ENCODE measurements at regions not wholly inside any gene's neighbourhood (a gene's known extent, or its start where the extent isn't known, plus 50 kb on each side); places are given as distances from the start of the nearest gene placed in this dataset.

GRCh38 chr22:27634043-27634740, 167.4 kb downstream of the MN1 start:
- DNase-seq, result no peak
- TF ChIP-seq, protein P1, sequence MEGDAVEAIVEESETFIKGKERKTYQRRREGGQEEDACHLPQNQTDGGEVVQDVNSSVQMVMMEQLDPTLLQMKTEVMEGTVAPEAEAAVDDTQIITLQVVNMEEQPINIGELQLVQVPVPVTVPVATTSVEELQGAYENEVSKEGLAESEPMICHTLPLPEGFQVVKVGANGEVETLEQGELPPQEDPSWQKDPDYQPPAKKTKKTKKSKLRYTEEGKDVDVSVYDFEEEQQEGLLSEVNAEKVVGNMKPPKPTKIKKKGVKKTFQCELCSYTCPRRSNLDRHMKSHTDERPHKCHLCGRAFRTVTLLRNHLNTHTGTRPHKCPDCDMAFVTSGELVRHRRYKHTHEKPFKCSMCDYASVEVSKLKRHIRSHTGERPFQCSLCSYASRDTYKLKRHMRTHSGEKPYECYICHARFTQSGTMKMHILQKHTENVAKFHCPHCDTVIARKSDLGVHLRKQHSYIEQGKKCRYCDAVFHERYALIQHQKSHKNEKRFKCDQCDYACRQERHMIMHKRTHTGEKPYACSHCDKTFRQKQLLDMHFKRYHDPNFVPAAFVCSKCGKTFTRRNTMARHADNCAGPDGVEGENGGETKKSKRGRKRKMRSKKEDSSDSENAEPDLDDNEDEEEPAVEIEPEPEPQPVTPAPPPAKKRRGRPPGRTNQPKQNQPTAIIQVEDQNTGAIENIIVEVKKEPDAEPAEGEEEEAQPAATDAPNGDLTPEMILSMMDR (IDR thresholded peaks at IDR 0.05), result no peak

DNA sequence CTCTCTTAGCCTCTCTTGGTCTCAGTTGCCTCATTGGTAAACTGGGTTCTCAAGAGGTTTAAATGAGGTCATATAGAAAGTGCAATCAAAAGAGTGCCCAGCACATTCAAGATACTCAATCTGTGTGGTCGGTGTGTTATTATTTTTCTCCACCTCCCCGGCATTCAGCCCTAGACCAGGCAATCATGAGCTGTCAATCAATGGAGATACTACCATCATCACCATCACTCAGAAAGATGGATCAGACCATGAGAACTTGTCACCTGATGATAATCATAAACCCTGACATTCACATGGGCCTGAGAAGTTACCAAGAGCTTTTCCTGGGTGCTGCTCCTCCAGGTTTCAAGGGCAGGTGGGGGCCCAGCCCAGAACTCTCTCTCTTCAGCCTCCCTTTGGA, 166.1 kb downstream of the MN1 start:
- no peaks in the 10 kb centered on the region for H3K36me3 ChIP-seq (ENCODE audit: low read depth)
- TF ChIP-seq, protein P1 (IDR thresholded peaks at IDR 0.05), result no peak
- H3K9me3 ChIP-seq, result no peaks in the 10 kb centered on the region
- no peak overlapping the region for H3K4me3 ChIP-seq
- DNase-seq (no peak), ATAC-seq (no peak)
- no peaks in the 10 kb centered on the region for H3K4me1 ChIP-seq (ENCODE audit: low read depth)
- intact Hi-C loops (cut with DNase I, micrococcal nuclease), result no loop called here

More at GRCh38 chr22:27634043-27634740, 167.4 kb downstream of the MN1 start:
- Histone ChIP-seq H3K36me3 (ENCODE audit: low read depth) (no peaks in the 10 kb centered on the region), H3K9me3 (no peaks in the 10 kb centered on the region), H3K4me3 (no peak overlapping the region), H3K4me1 (ENCODE audit: low read depth) (no peaks in the 10 kb centered on the region)
- intact Hi-C loops (cut with DNase I, micrococcal nuclease), result no loop called here
- no peak for ATAC-seq

DNA sequence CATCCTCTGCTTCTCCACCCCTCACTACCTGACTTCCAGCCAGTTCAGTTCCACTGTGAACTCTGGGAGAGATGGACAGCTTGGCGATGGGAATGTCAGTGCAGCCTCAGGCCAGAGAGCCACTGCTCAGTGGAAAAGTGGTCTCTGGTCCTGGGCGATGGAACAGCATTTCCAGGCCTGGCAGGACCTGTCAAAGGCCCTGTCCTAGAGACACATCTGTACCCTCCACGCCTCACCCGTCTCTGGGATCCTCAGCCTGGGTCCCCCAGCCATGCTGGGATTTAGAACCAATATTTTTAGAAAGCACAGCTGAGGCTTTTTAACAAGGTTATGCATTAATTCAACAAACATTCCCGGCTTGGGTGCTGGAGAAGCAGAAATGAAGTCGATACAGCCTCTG, 165.7 kb downstream of the MN1 start:
- DNase-seq (no peak), ATAC-seq (no peak)
- Histone ChIP-seq H3K36me3 (ENCODE audit: low read depth) (no peaks in the 10 kb centered on the region), H3K4me1 (ENCODE audit: low read depth) (no peaks in the 10 kb centered on the region), H3K4me3 (no peak overlapping the region), H3K9me3 (no peaks in the 10 kb centered on the region)
- intact Hi-C loops (cut with DNase I, micrococcal nuclease), result no loop called here
- TF ChIP-seq, protein P1 (IDR thresholded peaks at IDR 0.05), result no peak

DNA sequence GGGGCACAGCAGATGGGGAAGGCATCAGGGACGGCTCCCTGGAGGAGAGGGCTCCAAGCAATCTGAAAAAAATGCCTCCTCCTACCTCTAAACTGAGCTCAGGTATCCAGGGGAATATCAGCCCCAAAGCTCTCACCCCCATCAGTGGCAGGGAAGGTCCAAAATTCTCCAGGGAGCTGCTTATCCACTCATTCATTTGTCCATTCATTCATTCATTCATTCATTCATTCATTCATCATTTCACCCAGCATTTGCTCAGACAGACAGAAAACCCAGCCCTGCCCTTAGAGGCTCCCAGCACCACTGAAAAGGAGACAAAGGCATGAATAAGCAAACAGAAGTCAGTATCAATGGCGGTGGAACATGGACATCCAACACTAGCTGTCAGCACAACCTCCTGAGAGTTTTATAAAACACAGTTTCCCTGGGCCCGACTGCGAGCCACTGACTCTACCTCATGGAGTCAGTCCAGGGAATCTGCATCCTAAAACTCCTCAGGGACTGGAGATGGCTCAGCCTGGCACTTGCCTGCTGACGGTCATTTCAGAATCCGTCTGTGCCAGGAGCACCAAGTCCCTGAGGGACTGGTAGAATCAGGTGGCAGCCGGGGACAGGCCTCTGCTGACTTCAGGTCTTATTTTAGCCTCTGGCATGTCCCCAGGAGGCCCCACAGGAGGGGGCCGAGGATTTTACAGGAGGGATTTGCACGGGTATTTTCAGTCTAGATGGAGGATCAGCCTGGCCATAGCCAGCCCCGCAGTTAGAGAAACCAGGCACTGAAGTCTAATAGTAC, 164.6 kb downstream of the MN1 start:
- H3K4me1 ChIP-seq (ENCODE audit: low read depth), result no peaks in the 10 kb centered on the region
- H3K36me3 ChIP-seq (ENCODE audit: low read depth), result no peaks in the 10 kb centered on the region
- H3K9me3 ChIP-seq, result no peaks in the 10 kb centered on the region
- TF ChIP-seq, protein P1 (IDR thresholded peaks at IDR 0.05), result no peak
- ATAC-seq (no peak), DNase-seq (no peak)
- intact Hi-C loops (cut with DNase I, micrococcal nuclease), result no loop called here
- no peak overlapping the region for H3K4me3 ChIP-seq

- Histone ChIP-seq H3K4me3 (no peak overlapping the region), H3K9me3 (no peaks in the 10 kb centered on the region), H3K4me1 (ENCODE audit: low read depth) (no peaks in the 10 kb centered on the region), H3K36me3 (ENCODE audit: low read depth) (no peaks in the 10 kb centered on the region)
- TF ChIP-seq, protein P1 (IDR thresholded peaks at IDR 0.05), result no peak
- DNase-seq (no peak), ATAC-seq (no peak)
- intact Hi-C loops (cut with DNase I, micrococcal nuclease), result no loop called here
These were observed 164.0 kb downstream of the MN1 start for GRCh38 chr22:27637604-27638003.
